Muscle layer of colon (tissue), 2 donors: ENCODE measurements at regions not wholly inside any gene's neighbourhood (a gene's known extent, or its start where the extent isn't known, plus 50 kb on each side); places are given as distances from the start of the nearest gene placed in this dataset.
"Not testable (repeated sequence)": the region's sequence is repeated elsewhere in the genome, so short reads cannot be mapped to it uniquely, and the experiment has no call there.

Experiments
- H3K27ac ChIP-seq: one replicate; pipeline ENCODE4 v1.7.0; 2013; ENCODE audit warnings: low read depth, mild to moderate bottlenecking, low read length, moderate library complexity
- H3K27me3 ChIP-seq, 2 donors: one replicate each; pipeline ENCODE4 v1.7.0; 2013; ENCODE audit warnings: low read length in 2 of 2, mild to moderate bottlenecking in 2 of 2; ENCODE audit not compliant: insufficient read depth in 2 of 2, control insufficient read depth in 1 of 2
- H3K36me3 ChIP-seq: one replicate; pipeline ENCODE4 v1.7.0; 2013; ENCODE audit warnings: mild to moderate bottlenecking, low read length; ENCODE audit not compliant: insufficient read depth
- H3K4me1 ChIP-seq: one replicate; pipeline ENCODE4 v1.7.0; 2013; ENCODE audit warnings: mild to moderate bottlenecking, low read length; ENCODE audit not compliant: insufficient read depth
- H3K4me3 ChIP-seq, 2 donors: one replicate each; pipeline ENCODE4 v1.7.0; 2013; ENCODE audit warnings: low read length in 2 of 2, low read depth in 1 of 2, mild to moderate bottlenecking in 1 of 2, moderate library complexity in 1 of 2
- H3K9ac ChIP-seq: one replicate; pipeline ENCODE4 v1.7.0; 2013; ENCODE audit warnings: low read length
- H3K9me3 ChIP-seq: one replicate; pipeline ENCODE4 v1.7.0; 2013; ENCODE audit warnings: mild to moderate bottlenecking, low read length
- donor health status: abdominal sarcoma.
- donor health status: Adenocarcinoma of cecum.

GRCh38 chr7:121500360-121501058 is 104.4 kb upstream of the FAM3C start:
- H3K27me3 ChIP-seq: no peaks in the 10 kb centered on the region
- H3K4me3 ChIP-seq: no peak overlapping the region
- no peaks in the 10 kb centered on the region for H3K9me3 ChIP-seq
- H3K4me1 ChIP-seq: no peaks in the 10 kb centered on the region
- no peaks in the 10 kb centered on the region for H3K36me3 ChIP-seq
- no peak overlapping the region for H3K27ac ChIP-seq
- H3K9ac ChIP-seq: no peak overlapping the region

- no peak overlapping the region for H3K27ac ChIP-seq
- H3K4me3 ChIP-seq: no peak overlapping the region
- no peaks in the 10 kb centered on the region for H3K27me3 ChIP-seq
- H3K9me3 ChIP-seq: no peaks in the 10 kb centered on the region
- H3K36me3 ChIP-seq: no peaks in the 10 kb centered on the region
- no peak overlapping the region for H3K9ac ChIP-seq
- no peaks in the 10 kb centered on the region for H3K4me1 ChIP-seq
Measured at GRCh38 chr7:121499624-121500023, 103.5 kb upstream of the FAM3C start.

- Histone ChIP-seq H3K36me3 (no peaks in the 10 kb centered on the region), H3K27me3 (no peaks in the 10 kb centered on the region), H3K9ac (no peak overlapping the region), H3K27ac (no peak overlapping the region), H3K9me3 (no peaks in the 10 kb centered on the region), H3K4me1 (no peaks in the 10 kb centered on the region), H3K4me3 (no peak overlapping the region)
Measured at GRCh38 chr7:121498816-121499215, 102.7 kb upstream of the FAM3C start.

- H3K4me3 ChIP-seq, H3K9ac ChIP-seq, H3K27me3 ChIP-seq, H3K27ac ChIP-seq, H3K36me3 ChIP-seq, H3K9me3 ChIP-seq, H3K4me1 ChIP-seq: not testable (repeated sequence)
Measured at GRCh38 chr7:121497545-121497944, 101.4 kb upstream of the FAM3C start.

DNA sequence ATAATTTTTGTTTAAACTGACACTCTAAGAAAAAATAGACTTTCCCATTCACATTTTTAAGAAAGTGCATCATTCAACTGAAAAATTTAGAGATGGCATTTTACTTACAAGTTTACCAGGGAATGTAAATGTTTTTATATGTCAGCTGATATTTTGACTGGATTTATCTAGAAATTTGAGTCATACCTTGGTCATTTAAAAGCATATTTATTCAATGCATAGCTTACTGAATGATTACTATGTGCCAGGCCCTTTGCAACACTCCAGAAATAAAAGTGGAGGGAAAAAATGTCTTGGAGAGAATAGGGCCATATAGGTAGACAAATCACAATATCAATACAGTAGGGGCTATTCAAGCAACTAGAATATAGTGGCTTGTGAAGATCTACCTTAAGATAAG is 98.4 kb upstream of the FAM3C start:
- Histone ChIP-seq H3K27ac (no peak overlapping the region), H3K4me1 (no peaks in the 10 kb centered on the region), H3K4me3 (no peak overlapping the region), H3K9ac (no peak overlapping the region), H3K36me3 (no peaks in the 10 kb centered on the region), H3K27me3 (no peaks in the 10 kb centered on the region), H3K9me3 (no peaks in the 10 kb centered on the region)

DNA sequence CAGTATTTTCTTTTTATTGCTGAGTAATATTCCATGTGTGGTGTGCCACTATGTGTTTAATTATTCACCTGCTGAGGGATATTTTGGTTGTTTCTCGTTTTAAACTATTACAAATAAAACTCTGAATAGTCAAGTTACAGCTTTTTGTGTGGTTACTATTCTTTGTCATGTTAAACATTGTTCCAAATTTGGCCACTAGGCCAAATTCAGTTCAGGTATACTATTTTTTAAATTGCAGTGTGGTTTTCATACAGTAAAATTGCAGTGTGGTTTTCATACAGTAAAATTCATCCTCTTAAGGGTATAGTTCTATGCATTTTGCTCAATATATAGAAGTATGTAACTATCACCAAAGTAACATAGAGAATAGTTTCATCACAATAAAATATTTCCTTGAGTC is 97.4 kb upstream of the FAM3C start:
- H3K4me1 ChIP-seq: no peaks in the 10 kb centered on the region
- no peak overlapping the region for H3K4me3 ChIP-seq
- no peaks in the 10 kb centered on the region for H3K27me3 ChIP-seq
- no peaks in the 10 kb centered on the region for H3K36me3 ChIP-seq
- H3K9me3 ChIP-seq: no peaks in the 10 kb centered on the region
- no peak overlapping the region for H3K9ac ChIP-seq
- H3K27ac ChIP-seq: no peak overlapping the region

GRCh38 chr7:121490309-121490708 is 94.2 kb upstream of the FAM3C start:
- no peaks in the 10 kb centered on the region for H3K36me3 ChIP-seq
- peaks cover 12% of the 10 kb centered on the region for H3K4me1 ChIP-seq
- H3K4me3 ChIP-seq: no peak overlapping the region
- H3K9ac ChIP-seq: no peak overlapping the region
- no peaks in the 10 kb centered on the region for H3K27me3 ChIP-seq
- H3K27ac ChIP-seq: no peak overlapping the region
- H3K9me3 ChIP-seq: no peaks in the 10 kb centered on the region

DNA sequence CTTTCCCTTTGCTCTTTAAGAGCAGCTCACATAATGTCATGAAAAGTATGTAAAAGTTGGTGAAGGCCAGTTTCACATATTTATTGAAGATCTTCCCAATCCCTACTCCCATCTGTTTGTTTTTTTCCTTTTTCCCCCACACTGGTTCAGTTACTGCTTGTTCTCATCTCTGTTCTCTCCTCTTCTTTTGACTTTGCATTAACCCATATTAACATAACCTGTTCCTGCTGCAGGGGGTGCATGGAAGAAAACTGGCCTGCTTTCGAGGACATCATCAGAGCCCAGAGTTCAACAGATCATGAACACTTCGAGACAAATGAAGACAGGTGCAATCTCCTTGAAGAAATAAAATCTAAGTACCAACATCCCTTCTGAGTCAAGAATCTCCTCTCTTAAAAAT is 93.3 kb upstream of the FAM3C start:
- H3K9ac ChIP-seq: no peak overlapping the region
- no peak overlapping the region for H3K27ac ChIP-seq
- peaks cover 16% of the 10 kb centered on the region for H3K4me1 ChIP-seq

DNA sequence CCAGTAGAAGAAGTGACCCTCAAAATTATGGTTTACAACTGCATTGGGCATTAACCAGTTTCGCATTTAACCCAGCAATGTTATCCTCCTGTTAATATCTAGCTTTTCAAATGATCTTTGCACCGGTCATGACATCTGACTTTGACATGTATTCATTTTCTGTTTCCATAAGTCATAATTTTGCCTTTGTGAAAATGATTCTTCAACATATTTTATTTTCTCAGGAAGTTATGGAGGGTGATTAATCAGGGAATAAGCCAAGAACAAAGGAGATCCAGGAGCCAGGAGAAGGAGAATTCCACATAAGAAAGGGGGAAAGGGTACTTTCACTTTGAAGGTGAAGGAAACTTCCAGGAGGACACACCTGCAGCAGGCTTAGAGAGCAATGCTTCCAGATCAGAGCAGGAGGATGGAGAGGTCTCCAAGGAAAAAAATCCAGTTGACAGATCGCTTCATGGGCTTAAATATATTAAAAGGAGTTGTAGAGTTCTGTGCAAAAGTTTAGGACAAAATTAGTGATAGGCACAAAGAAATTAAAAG is 92.1 kb upstream of the FAM3C start:
- no peaks in the 10 kb centered on the region for H3K9me3 ChIP-seq
- H3K36me3 ChIP-seq: no peaks in the 10 kb centered on the region
- no peak overlapping the region for H3K4me3 ChIP-seq
- H3K9ac ChIP-seq: no peak overlapping the region
- H3K27me3 ChIP-seq: no peaks in the 10 kb centered on the region
- no peak overlapping the region for H3K27ac ChIP-seq
- H3K4me1 ChIP-seq: peaks cover 16% of the 10 kb centered on the region

More for the DNA sequence above, 93.3 kb upstream of the FAM3C start:
- H3K27me3 ChIP-seq: no peaks in the 10 kb centered on the region
- H3K4me3 ChIP-seq: no peak overlapping the region
- H3K9me3 ChIP-seq: no peaks in the 10 kb centered on the region
- H3K36me3 ChIP-seq: no peaks in the 10 kb centered on the region

GRCh38 chr7:121486590-121486989 is 90.5 kb upstream of the FAM3C start:
- no peak overlapping the region for H3K27ac ChIP-seq
- H3K9me3 ChIP-seq: no peaks in the 10 kb centered on the region
- H3K4me3 ChIP-seq: no peak overlapping the region
- H3K4me1 ChIP-seq: peaks cover 16% of the 10 kb centered on the region
- H3K9ac ChIP-seq: no peak overlapping the region
- no peaks in the 10 kb centered on the region for H3K36me3 ChIP-seq
- no peaks in the 10 kb centered on the region for H3K27me3 ChIP-seq

DNA sequence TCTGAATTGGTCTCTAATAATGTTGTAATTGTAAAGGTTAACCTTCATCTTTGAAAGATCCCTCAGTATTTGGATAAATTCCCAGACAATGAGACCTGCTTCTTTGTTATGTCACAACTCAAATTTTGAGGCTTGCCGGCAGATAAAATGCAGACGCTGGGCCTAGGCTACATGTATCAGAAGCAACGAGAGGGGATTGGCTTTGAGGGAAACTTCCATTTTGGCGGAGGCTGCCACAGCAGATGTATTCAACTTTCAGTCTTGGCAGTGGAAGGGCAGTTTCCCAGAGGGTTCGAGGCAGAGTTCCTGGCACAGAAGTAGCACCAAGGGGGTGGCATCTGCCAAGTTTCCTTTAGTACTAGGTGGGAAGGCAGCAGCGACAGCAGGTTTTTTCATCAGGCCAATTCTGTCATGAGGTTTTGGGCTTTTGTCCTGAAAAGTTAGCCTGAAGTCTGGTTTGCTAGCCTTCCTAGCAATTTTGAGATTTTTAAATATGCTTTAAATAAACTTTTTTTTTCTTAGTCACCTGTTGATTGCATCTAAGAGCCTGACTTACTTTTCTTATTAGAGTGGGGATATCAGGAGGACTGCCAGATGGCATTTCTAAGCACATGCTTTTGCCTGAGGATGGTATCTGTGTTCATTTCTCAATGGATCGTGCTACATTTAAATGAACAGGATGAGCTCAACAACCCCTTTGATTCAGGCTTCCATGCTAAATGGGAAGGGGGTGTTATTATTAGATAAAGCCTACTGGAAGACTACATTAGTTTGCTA is 89.5 kb upstream of the FAM3C start:
- Histone ChIP-seq H3K27ac (peak overlapping the region; percentile 17), H3K4me1 (peaks cover 22% of the 10 kb centered on the region)

More for the DNA sequence above, 89.5 kb upstream of the FAM3C start:
- Histone ChIP-seq H3K36me3 (no peaks in the 10 kb centered on the region), H3K9ac (no peak overlapping the region), H3K4me3 (peak overlapping the region in 1 of 2 donors; percentile 17), H3K27me3 (no peaks in the 10 kb centered on the region), H3K9me3 (no peaks in the 10 kb centered on the region)
